Forelimb muscle (tissue), 1 donor: ENCODE measurements at regions not wholly inside any gene's neighbourhood (a gene's known extent, or its start where the extent isn't known, plus 50 kb on each side); places are given as distances from the start of the nearest gene placed in this dataset.
"Not testable (repeated sequence)": the region's sequence is repeated elsewhere in the genome, so short reads cannot be mapped to it uniquely, and the experiment has no call there.

ENCODE experiments used
- DNase-seq: peaks from one replicate; pipeline ENCODE4 v3.0.0-alpha.2; 2013; ENCODE audit warnings: low read depth

GRCh38 chr5:18551716-18552115 lies 917.5 kb downstream of the TAF11L14 start:
- DNase-seq, result no peak

- no peak for DNase-seq
Observed at GRCh38 chr5:18553269-18553668, 919.0 kb downstream of the TAF11L14 start.

- DNase-seq, result no peak
Observed at GRCh38 chr5:18560602-18561001, 926.3 kb downstream of the TAF11L14 start.

GRCh38 chr5:18563853-18564252 lies 929.6 kb downstream of the TAF11L14 start:
- no peak for DNase-seq

GRCh38 chr5:18566671-18567070 lies 932.4 kb downstream of the TAF11L14 start:
- DNase-seq, result no peak

GRCh38 chr5:18576586-18576985 lies 942.3 kb downstream of the TAF11L14 start:
- DNase-seq, result no peak

GRCh38 chr5:18601185-18601584 lies 966.9 kb downstream of the TAF11L14 start:
- no peak for DNase-seq

- DNase-seq, result no peak
Observed at GRCh38 chr5:18602402-18602801, 968.1 kb downstream of the TAF11L14 start.

- DNase-seq, result no peak
Observed at GRCh38 chr5:18605186-18605585, 970.9 kb downstream of the TAF11L14 start.

GRCh38 chr5:18607570-18607969 lies 973.3 kb downstream of the TAF11L14 start:
- no peak for DNase-seq

- not testable (repeated sequence) for DNase-seq
Observed at GRCh38 chr5:18617191-18617590, 982.9 kb downstream of the TAF11L14 start.

GRCh38 chr5:18630458-18631045 lies 996.3 kb downstream of the TAF11L14 start:
- DNase-seq, result no peak

- no peak for DNase-seq
Observed at GRCh38 chr5:18652404-18653215, 1018.4 kb downstream of the TAF11L14 start.

GRCh38 chr5:18653216-18653752 lies 1019.0 kb downstream of the TAF11L14 start:
- DNase-seq, result no peak

- DNase-seq, result no peak
Observed at GRCh38 chr5:18660511-18660910, 1026.3 kb downstream of the TAF11L14 start.

GRCh38 chr5:18662231-18662630 lies 1028.0 kb downstream of the TAF11L14 start:
- peak; percentile 62 for DNase-seq

- not testable (repeated sequence) for DNase-seq
Observed at GRCh38 chr5:18674212-18674611, 1040.0 kb downstream of the TAF11L14 start.

GRCh38 chr5:18675041-18675440 lies 1040.8 kb downstream of the TAF11L14 start:
- no peak for DNase-seq

- DNase-seq, result no peak
Observed at GRCh38 chr5:18686253-18686652, 1052.0 kb downstream of the TAF11L14 start.

- no peak for DNase-seq
Observed at GRCh38 chr5:18687429-18687828, 1053.2 kb downstream of the TAF11L14 start.

GRCh38 chr5:18699681-18700080 lies 1065.4 kb downstream of the TAF11L14 start:
- DNase-seq, result no peak

GRCh38 chr5:18702821-18703220 lies 1068.6 kb downstream of the TAF11L14 start:
- DNase-seq, result no peak

- no peak for DNase-seq
Observed at GRCh38 chr5:18712936-18713485, 1078.8 kb downstream of the TAF11L14 start.
